Mesothelial cell of epicardium (in vitro differentiated cells): ENCODE measurements at regions not wholly inside any gene's neighbourhood (a gene's known extent, or its start where the extent isn't known, plus 50 kb on each side); places are given as distances from the start of the nearest gene placed in this dataset.

ENCODE experiments used
- DNase-seq, 2 experiments: peaks; one replicate each; pipeline ENCODE4 v3.0.0; 2021; ENCODE audit warnings: low spot score in 2 of 2; ENCODE audit not compliant: unreplicated experiment in 2 of 2
- H3K27ac Mint-ChIP-seq: 2 replicates; pipeline ENCODE4 v1.8.0; 2021; ENCODE audit warnings: mixed read lengths
- H3K27me3 Mint-ChIP-seq: 2 replicates; pipeline ENCODE4 v1.8.0; 2021; ENCODE audit warnings: low read depth, mixed read lengths
- H3K36me3 Mint-ChIP-seq: 2 replicates; pipeline ENCODE4 v1.8.0; 2021; ENCODE audit warnings: mixed read lengths
- H3K4me1 Mint-ChIP-seq: 2 replicates; pipeline ENCODE4 v1.8.0; 2021; ENCODE audit warnings: mixed read lengths
- H3K4me3 Mint-ChIP-seq: 2 replicates; pipeline ENCODE4 v1.8.0; 2021; ENCODE audit warnings: mild to moderate bottlenecking, moderate library complexity, mixed read lengths
- H3K9me3 Mint-ChIP-seq: 2 replicates; pipeline ENCODE4 v1.8.0; 2021; ENCODE audit warnings: mixed read lengths
- CTCF ChIP-seq: fragments of 200-600 bp; sonication (generic); IDR thresholded peaks from one replicate; pipeline ENCODE4 v1.5.0; 2021; ENCODE audit warnings: antibody characterized with exemption; ENCODE audit not compliant: unreplicated experiment

GRCh38 chr2:120481446-120482194, 135.7 kb downstream of the INHBB start:
- Mint-ChIP-seq H3K36me3 (no peaks in the 10 kb centered on the region), H3K4me3 (no peak overlapping the region), H3K4me1 (no peaks in the 10 kb centered on the region), H3K9me3 (no peaks in the 10 kb centered on the region), H3K27me3 (peaks cover 30% of the 10 kb centered on the region), H3K27ac (no peak overlapping the region)
- no peak for DNase-seq
- no peak for TF ChIP-seq CTCF

- no peak overlapping the region for H3K4me3 Mint-ChIP-seq
- H3K27me3 Mint-ChIP-seq: peaks cover 30% of the 10 kb centered on the region
- no peaks in the 10 kb centered on the region for H3K9me3 Mint-ChIP-seq
- H3K4me1 Mint-ChIP-seq: no peaks in the 10 kb centered on the region
- H3K36me3 Mint-ChIP-seq: no peaks in the 10 kb centered on the region
- H3K27ac Mint-ChIP-seq: no peak overlapping the region
- no peak for TF ChIP-seq CTCF
- no peak for DNase-seq
These were observed 136.4 kb downstream of the INHBB start for GRCh38 chr2:120482334-120482733.

GRCh38 chr2:120483355-120483754, 137.4 kb downstream of the INHBB start:
- Mint-ChIP-seq H3K27me3 (peaks cover 33% of the 10 kb centered on the region), H3K9me3 (no peaks in the 10 kb centered on the region), H3K4me3 (no peak overlapping the region), H3K4me1 (no peaks in the 10 kb centered on the region), H3K36me3 (no peaks in the 10 kb centered on the region), H3K27ac (no peak overlapping the region)
- no peak for TF ChIP-seq CTCF
- DNase-seq: no peak

GRCh38 chr2:120485096-120485495, 139.2 kb downstream of the INHBB start:
- TF ChIP-seq CTCF: no peak
- Mint-ChIP-seq H3K9me3 (no peaks in the 10 kb centered on the region), H3K36me3 (no peaks in the 10 kb centered on the region), H3K27ac (no peak overlapping the region), H3K27me3 (peaks cover 46% of the 10 kb centered on the region), H3K4me3 (no peak overlapping the region), H3K4me1 (no peaks in the 10 kb centered on the region)
- no peak for DNase-seq

- TF ChIP-seq CTCF: no peak
- no peaks in the 10 kb centered on the region for H3K4me1 Mint-ChIP-seq
- no peak overlapping the region for H3K4me3 Mint-ChIP-seq
- no peak overlapping the region for H3K27ac Mint-ChIP-seq
- H3K36me3 Mint-ChIP-seq: no peaks in the 10 kb centered on the region
- H3K27me3 Mint-ChIP-seq: peaks cover 55% of the 10 kb centered on the region
- H3K9me3 Mint-ChIP-seq: no peaks in the 10 kb centered on the region
- DNase-seq: no peak
These were observed 140.5 kb downstream of the INHBB start for GRCh38 chr2:120486441-120486840.
